Retinal pigment epithelial cell (primary cell): ENCODE measurements at regions not wholly inside any gene's neighbourhood (a gene's known extent, or its start where the extent isn't known, plus 50 kb on each side); places are given as distances from the start of the nearest gene placed in this dataset.
A peak's percentile ranks its signal among the peaks of the same experiment; 100 is the strongest.

Source experiments
- DNase-seq: peaks from one replicate; pipeline ENCODE4 v3.0.0-alpha.2; 2010; ENCODE audit warnings: low read depth
- H3K4me3 ChIP-seq: 2 replicates; pipeline ENCODE4 v1.5.1; 2011; ENCODE audit warnings: mild to moderate bottlenecking, low read length, control low read depth, moderate library complexity
- CTCF ChIP-seq: conservative IDR thresholded peaks from 2 replicates; pipeline ENCODE4 v1.5.1; 2011; ENCODE audit warnings: low read depth, low read length, control low read depth, inconsistent platforms

DNA sequence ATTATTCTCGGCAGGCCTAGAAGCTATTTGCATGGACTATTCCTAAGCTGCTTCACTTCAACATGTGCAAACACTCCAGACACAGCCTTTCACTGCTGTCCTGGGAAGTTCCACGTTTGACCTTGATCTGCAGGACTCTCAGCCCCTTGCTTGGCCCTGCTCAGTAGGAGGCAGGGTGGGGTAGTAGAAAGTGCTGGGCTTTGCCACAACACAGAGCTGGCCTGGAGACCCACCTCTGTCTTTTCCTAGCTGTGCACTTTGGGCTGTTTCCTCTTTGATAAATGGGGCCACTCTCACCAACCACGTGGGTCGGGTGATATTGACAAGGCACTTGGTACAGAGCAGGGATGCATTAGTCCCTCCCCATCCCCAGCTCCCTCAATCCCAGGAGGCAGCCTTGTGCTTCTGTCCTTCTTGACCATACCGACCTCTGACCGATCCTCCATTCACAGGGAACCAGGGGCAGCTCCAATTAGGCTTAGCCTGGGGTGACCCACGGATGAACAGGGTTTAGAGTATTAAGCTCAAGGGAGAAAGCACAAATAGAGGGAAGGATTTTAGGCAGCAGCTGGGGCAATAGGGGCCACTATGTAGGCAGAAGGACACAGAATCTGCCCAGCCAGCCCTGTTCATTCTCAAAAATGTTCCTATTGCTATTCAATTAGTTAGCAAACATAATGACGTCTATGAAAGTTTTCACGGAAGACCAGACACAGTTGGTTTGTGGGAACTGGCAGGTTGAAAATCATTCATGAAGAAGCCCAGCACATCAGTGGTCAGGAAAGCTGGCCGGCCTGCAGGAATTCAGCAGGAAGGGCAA is 63.3 kb downstream of the SYNE3 start:
- TF ChIP-seq CTCF: no peak
- H3K4me3 ChIP-seq: no peak overlapping the region
- no peak for DNase-seq

DNA sequence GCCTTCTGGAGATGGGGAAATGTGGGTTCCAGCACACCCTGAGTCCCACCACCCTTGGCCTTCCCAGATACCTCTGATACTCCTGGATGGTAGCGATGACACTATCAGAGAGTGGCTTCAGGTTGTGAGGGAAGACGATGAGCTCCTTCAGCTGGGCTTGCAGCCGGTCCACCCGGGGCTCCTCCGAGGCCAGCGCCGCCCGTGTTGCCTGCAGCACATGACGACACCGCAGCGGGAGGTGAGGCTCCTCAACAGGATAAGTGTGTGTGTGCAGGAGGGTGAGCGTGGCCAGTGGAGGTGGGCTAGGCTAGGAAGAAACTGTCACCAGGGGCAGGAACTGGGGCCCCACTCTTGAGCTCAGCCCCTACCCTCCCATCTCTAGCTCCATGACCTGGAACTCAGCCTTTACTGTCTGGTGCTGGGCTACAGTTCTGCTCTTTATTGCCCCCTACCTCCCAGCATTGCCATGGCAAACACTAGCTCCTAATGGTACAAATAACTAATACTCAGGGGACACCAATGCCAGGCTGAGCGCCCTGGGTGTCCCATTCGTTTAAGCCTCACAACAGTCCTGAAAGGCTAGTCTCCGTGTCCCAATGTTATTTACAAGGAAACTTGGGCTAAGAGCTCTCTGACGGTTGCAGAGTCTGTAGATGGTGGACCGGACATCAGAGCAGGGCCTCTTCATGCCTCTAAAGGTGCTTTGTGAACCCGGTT is 64.1 kb downstream of the SYNE3 start:
- peak; percentile 68 for TF ChIP-seq CTCF
- no peak overlapping the region for H3K4me3 ChIP-seq
- no peak for DNase-seq

DNA sequence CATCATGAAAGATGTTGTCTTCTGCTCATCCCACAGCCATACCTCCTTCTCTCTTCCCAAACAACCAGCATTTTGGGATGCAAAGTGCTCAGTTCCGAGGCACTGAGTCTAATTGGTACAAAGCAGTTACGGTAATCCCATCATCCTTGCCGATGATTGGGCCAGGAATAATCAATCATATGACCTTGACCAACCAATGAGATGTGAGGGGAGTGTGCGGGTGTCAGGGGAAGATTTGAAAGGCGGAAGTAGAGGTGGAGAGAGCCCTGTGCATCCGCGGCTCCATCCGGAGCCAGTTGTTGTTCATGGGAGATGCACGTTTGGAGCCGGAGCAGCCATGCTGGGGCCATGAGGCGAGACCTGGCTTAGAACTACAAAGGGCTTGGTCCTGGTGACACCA is 67.3 kb downstream of the SYNE3 start:
- no peak overlapping the region for H3K4me3 ChIP-seq
- no peak for TF ChIP-seq CTCF
- DNase-seq: no peak

GRCh38 chr14:95446470-95446869 is 70.0 kb downstream of the SYNE3 start:
- TF ChIP-seq CTCF: no peak

DNA sequence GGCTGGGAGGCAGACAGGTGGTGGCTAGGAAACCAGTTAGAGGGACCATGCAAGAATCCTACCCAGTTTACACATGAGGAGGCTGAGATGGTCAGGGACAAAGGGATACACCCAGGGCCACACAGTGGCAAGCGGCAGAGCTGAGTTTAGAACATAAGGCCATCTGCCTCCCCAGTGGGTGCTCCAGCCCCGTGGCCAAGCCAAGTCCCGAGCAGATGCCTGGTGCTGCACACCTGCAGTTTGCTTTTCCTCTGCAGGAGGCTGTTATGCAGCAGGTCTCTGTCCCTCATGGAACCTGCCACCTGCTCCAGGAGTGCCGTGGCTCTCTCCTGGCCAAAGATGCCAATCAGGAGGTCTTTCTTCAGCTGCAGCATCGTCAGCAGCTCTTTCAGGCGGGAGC is 70.8 kb downstream of the SYNE3 start:
- no peak for TF ChIP-seq CTCF
- H3K4me3 ChIP-seq: no peak overlapping the region
- no peak for DNase-seq

More at GRCh38 chr14:95446470-95446869, 70.0 kb downstream of the SYNE3 start:
- DNase-seq: no peak
- H3K4me3 ChIP-seq: no peak overlapping the region

DNA sequence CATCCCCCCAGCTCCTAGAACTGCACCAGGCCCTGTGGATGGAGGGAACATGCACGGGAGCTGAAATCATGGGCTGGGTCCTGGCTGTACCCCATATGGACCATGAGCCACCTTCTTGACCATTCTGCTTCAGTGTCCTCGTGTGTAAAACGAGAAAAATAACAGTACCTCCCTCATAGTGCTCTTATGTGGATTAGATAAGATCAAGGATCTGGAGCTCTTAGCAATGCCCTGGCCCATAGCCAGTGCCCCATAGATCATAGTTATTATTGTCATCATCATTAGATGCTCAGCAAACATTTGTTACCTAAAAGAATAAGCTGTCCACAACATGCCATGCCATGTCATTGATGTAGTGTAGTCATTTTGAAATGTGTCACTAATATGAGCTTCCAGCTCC is 71.3 kb downstream of the SYNE3 start:
- TF ChIP-seq CTCF: no peak
- no peak for DNase-seq
- H3K4me3 ChIP-seq: no peak overlapping the region
